ENCODE measurements at regions not wholly inside any gene's neighbourhood (a gene's known extent, or its start where the extent isn't known, plus 50 kb on each side); places are given as distances from the start of the nearest gene placed in this dataset.
"Not testable (repeated sequence)": the region's sequence is repeated elsewhere in the genome, so short reads cannot be mapped to it uniquely, and the experiment has no call there.

- TF ChIP-seq, protein P1, sequence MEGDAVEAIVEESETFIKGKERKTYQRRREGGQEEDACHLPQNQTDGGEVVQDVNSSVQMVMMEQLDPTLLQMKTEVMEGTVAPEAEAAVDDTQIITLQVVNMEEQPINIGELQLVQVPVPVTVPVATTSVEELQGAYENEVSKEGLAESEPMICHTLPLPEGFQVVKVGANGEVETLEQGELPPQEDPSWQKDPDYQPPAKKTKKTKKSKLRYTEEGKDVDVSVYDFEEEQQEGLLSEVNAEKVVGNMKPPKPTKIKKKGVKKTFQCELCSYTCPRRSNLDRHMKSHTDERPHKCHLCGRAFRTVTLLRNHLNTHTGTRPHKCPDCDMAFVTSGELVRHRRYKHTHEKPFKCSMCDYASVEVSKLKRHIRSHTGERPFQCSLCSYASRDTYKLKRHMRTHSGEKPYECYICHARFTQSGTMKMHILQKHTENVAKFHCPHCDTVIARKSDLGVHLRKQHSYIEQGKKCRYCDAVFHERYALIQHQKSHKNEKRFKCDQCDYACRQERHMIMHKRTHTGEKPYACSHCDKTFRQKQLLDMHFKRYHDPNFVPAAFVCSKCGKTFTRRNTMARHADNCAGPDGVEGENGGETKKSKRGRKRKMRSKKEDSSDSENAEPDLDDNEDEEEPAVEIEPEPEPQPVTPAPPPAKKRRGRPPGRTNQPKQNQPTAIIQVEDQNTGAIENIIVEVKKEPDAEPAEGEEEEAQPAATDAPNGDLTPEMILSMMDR (IDR thresholded peaks at IDR 0.05), result not testable (repeated sequence)
- TF ChIP-seq POLR2AphosphoS5, POLR2A (IDR thresholded peaks at IDR 0.05): not testable (repeated sequence)
Observed at GRCh38 chr5:86292811-86293210, 324.9 kb upstream of the COX7C start.

All from stomach (tissue), 4 donors.